ENCODE measurements at regions not wholly inside any gene's neighbourhood (a gene's known extent, or its start where the extent isn't known, plus 50 kb on each side); places are given as distances from the start of the nearest gene placed in this dataset.

- TF ChIP-seq POLR2AphosphoS5 (IDR thresholded peaks at IDR 0.05; ENCODE audit: low read depth, low read length) (no peak), CTCF (IDR thresholded peaks at IDR 0.05) (no peak)
Measured at GRCh38 chr3:181966393-181966792, 254.7 kb downstream of the SOX2 start.

Data from Panc1 (cell line).